GM19240 (cell line): ENCODE measurements at regions not wholly inside any gene's neighbourhood (a gene's known extent, or its start where the extent isn't known, plus 50 kb on each side); places are given as distances from the start of the nearest gene placed in this dataset.

Experiments
- DNase-seq: peaks from one replicate; pipeline ENCODE4 v3.0.0; 2011; ENCODE audit warnings: low spot score; ENCODE audit not compliant: insufficient read length

DNA sequence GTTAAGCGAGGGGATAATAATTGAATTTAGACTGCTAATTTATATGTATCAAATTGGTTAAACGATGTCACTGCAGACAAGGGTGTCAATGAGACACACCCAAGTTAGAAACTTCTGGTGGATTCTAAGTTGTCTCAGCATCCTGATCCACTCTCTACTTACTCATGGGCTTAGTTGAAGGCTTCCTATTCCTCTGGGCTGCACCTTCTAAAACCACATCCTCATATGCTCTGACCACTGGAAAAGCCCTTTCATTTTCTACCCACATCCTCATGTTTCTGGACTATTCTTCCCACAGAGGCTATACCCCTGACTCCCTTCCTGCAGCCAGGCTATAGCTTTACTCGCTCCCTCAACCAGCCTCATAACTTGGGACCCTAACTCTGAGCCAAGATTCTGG, 493.8 kb downstream of the VRK1 start:
- no peak for DNase-seq

DNA sequence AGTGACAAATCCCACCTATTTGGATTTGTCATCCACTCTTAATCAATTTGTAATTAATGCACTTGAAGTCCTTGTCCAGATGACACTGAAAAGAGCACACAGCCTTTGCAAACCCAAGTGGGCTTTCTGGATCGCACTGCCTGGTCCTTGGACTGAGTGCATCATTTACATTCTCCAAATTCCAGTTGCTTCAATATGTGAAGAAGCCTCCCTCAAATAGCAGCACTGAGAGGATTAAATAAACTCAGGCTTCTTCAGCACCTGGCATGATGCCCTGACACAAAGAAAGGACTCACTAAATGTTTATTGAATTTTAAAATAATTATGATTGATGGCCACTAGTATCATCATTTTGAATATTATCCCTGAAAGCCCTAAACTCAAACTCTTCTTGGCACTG, 496.5 kb downstream of the VRK1 start:
- no peak for DNase-seq

DNA sequence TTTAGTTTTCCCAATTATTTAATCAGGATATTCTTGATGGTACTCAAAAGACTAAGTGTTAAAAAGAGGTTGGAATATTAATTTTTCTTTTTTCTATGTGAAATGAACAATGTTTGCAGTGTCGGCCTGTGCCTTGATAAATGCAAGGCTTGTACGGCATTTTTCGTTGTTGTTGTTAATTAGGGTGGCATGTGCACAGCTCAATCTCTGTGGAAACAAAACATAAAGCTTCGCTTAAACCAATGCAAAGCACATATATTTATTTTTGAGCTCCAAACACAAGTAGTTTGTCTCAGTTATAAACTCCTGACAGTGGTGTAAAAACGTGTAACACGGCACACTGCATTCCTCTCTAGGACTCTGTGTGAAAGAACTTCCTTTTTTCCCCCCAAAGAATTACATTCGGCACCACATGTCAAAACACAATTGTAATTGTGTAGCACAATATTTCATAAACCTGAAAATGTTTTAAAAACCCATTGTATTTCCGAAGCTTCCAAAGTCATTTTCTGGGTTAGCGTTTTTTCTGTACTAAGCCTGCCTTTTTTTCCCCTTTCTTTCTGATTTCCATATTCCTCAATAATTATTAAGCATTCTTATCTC, 498.0 kb downstream of the VRK1 start:
- no peak for DNase-seq

DNA sequence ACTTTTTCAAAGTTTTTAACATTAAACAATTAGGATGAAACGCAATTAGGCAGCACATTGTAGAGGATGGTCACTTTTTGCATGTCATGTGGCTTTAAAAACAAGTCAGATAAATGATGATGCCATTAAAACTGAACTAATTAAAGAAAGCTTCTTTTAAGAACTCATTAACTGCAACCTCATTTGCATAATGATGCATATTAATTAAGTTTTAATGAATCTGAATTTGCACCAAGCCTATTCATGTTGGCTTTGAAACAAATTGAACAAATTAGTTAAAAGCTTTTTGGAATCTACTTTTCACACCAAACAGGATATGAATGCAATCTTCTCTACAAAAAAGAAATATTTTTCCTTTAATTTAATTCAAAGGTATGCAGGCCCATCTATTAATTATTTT, 499.0 kb downstream of the VRK1 start:
- DNase-seq = no peak

DNA sequence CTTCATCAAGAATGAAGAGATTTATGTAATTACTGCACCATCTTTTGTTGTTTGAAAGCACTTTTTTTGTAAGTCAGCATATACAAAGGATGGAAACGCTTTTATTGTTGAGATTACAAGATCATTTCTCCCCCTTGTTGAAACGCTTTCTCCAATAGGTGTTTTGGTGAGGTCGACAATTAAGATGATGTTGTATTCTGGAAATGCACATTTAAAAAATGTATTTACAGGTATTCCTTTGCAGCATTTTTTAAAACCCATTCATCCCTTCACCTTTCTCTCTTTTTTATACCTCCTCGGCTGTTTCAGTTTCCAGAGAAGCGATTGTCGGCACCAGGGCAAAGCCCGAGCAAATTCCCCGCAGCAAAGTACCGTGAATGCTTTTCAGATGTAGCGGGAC, 499.9 kb downstream of the VRK1 start:
- DNase-seq = no peak

DNA sequence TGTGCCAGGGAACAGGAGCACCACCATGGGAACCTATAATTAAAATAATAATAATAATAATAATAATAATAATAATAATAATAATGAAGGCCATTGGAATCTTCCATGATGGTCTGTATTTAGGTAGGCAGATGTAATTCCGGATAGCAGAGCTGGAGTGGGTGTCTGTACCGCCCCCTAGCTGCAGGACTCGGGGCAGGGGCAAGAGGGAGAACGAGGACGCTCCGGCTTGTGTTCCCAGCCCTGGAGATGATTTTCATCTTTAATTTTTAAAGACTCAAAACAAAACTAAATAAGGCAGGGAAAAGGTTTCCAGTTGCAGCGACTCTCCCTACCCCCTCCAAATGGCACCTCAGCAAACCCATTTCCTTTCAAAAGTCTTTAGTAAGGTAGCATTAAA, 501.1 kb downstream of the VRK1 start:
- DNase-seq = no peak

DNA sequence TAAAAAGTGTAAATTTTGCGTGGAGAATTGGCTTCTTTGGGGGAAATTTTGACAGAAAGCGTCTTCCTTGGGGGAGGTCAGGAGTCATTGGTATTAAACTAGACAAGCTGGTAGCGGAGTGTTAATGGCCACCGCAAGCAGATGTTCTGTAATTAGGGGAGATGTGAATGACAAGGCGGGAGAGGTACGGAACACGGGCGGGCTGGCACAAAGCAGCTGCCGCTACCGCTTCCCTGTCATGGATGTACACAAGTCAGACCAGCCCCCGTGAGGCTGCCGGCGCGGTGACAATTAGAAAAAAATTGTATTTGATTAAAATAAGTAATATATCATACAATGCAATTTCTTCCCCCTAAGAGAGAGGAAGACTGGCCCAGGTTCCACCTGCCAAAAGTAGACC, 501.6 kb downstream of the VRK1 start:
- no peak for DNase-seq

DNA sequence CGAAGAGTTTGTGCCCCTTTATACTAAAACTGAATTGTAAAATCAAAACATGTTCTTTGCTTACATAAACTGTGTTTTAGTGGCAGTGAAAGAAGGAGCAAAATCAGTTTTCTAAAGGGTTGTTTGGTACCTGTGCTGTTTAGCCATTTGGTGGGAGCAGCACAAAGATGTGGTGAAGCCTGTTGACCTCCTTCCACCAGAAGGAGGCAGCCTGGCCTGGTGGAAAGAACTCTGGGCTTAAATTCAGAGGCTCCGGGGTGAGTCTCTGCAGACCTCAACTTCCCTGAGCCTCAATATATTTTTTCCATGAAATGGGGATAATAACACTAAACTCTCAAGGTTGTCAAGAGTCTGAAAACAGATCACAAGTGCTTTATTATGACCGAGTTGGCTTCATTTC, 502.5 kb downstream of the VRK1 start:
- no peak for DNase-seq

DNA sequence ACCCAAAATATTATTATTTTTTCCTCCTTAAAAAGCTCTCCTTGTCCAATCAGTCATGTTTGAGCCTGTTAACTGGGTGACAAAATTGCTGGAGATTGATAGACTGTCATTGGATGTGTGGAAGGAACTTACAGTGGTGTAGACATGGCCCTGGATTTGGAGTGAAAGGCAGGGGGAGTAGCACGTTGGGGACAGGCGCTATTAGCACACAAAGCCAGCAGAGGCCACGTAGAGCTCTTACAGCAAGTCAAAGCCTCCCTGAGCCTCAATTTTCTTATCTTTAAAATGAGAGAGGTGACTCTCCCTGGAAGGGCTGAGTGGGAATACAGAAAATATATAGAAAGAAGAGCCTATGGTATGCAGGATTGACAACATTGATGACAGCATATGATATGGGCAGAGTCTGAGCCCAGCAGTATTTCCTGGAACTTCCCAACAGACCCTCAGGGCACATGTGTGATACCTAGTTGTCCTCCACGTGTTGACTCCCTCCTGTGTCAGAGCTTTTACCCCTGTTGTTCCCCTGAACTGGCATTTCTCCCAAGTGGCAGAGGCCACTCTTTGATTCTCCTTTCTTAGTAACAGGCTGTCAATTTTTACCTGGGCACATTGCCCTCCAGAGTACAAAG, 504.9 kb downstream of the VRK1 start:
- DNase-seq = no peak

DNA sequence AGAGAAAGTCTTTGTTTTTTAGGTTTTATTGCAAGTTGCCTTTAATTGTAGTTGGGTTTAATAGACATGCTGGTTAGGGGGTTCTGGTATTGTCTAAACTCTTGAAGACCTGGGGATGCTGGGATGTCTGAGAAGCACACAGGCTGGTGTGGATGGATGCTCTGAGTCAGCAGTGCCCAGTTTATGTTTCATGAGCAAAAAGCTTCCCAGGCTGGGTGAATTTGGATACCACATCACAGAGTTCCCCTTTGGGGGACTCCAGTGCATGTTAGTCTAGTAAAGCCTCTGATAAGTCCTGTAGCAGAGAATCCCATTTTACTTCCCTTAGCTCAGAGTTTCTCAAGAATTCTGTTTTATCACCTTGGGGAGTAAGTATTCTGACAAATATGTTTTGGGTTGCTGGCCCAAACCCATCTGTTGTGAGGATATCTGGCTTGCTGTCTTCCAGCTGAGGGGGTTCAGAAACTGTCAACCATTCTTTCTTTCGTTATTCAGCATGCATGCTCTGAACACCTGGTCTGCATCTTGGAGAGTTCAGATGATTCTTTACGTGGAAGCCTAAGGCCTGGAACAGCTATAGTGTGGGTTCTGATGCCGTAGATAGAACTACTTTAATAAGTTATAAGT, 509.1 kb downstream of the VRK1 start:
- DNase-seq = no peak

DNA sequence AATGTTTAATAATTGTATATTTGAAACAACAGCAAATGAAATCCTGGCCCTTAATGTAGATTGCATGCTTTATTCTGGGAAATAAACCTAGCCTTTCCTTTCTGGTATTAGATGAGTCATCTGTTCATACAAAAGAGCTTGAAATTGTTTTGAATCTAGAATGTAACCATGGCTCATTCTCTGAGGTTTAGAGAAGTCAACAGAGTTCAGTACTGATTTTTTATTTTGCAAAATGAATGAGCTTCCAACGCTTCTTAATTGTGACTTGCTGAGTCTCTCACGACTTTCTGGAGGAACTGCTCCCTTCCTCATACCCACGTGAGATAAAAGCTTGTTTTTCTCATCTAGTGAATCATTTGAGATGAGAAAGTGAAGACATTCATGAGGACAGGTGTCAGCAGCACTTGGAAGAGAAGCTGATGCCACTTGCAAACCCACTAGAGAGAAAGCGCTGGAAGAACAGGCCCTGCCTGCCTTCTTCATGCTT, 509.6 kb downstream of the VRK1 start:
- DNase-seq = no peak

DNA sequence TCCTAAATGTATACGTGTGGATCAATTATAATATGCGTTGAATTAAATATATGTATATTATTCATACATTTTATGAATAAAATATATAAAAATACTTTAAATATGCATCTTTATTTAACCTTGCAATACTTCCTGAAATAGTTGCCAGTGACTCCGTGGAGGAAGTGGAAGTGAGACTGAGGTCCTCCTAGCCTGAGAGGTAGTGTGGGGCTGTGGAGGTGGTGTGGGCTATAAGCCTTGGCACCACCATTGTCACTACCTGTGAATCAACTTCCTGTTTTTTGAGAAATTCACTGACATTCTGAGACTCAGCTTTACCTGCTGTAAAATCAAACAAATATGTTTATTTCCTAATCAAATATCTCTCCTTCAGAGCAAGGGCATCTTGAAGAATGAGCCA, 514.2 kb downstream of the VRK1 start:
- DNase-seq = no peak

DNA sequence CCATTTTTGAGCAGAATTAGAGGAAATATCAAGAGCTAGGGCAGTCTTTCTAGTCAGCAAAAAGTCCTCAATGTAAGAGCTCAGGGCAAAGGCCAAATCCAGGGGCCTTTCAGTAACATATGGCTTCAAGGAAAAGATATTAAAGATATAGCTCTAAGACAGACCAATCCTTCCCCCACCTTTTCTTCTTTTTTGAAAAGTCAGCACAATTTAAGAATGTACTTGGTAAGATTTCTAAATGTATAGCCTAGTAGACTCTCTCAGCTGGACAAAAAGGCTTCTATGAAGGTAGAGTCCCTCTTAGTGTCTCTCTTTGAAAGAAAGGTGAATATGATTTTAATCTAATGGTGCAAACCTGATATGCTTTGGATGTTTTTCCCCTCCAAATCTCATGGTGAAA, 515.7 kb downstream of the VRK1 start:
- no peak for DNase-seq

DNA sequence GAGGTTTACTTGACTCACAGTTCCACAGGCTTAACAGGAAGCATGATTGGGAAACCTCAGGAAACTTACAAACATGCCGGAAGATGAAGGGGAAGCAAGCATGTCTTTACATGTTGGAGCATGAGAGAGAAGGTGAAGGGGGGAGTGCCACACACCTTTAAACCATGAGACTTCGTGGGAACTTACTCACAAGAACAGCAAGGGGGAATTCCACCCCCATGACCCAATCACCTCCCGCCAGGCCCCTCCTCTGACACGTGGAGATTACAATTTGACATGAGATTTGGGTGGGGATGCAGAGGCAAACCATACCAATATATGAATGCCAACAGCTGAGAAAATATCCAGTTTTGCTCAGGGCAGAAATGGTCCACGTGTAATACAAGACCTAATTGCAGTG, 518.6 kb downstream of the VRK1 start:
- no peak for DNase-seq

DNA sequence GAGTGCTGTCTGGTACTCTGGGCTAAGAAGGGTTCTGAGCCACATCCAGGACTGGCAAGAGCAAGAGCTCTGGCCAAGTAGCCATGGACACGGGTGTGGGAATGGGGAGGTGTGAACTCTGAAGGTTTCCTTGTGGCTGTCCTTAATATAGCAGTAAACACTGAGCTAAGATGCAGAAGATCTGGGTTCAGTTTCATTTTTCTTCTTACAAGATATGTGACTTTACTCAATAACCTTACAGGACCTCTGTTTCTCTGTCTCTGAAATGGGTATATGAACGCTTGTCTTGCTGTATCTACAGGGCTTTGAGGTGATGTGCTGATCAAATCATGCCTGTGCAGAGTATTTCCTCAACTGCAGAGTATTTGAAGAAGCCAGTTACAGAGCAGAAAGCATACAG, 521.2 kb downstream of the VRK1 start:
- no peak for DNase-seq

DNA sequence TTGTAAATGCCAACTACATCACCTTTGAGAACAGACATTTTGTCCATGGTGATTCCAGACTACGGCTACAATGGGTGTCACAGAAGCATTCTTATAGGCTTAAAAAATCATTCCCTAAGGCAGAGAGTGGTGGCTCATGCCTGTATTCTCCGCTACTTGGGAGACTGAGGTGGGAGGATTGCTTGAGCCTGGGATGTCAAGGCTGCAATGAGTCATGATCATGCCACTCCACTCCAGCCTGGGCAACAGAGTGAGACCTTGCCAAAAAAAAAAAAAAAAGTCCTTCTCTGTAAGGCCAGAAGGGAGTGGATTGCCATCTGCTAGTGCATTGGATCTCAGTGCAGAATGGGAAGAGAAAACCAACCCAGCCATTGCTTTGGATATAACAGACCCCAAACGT, 522.5 kb downstream of the VRK1 start:
- DNase-seq = no peak

DNA sequence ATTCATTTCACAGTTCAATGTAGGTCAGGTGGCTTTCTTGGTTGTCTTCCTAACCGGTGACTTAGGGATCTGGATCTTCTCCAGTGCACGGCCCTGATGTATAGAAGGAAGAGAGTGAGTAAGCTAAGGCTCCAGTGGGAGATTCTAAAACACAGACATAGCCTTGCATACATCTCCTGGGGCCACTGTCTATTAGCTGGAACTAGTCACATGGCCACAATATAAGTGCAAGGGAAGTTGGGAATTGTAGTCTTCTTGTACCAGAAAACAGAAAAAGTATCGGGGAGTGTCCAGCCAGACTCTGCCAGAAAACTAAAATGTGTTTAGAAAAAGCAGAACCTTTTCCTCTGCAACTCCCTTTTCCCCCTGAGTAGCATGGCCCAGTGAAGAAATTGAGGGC, 531.6 kb downstream of the VRK1 start:
- DNase-seq = no peak

DNA sequence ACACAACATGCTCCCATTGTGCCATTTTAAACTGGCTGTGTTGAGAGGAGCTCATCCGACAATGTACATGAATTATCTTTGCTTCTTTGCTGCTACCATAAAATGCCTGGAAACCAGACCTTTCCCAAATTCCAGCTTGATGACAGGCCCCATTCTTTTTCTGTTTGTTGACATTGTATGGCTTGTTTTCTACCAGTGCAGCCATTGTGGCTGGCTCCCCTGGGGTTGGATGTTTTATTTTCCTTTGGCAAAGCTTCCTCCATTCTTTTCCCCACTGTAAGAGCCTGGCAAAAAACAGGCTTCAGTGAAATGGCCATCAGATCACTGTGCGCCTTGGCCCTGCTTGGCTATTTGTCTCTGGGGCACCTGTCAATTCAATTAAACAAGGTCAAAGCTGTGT, 532.5 kb downstream of the VRK1 start:
- DNase-seq = no peak

DNA sequence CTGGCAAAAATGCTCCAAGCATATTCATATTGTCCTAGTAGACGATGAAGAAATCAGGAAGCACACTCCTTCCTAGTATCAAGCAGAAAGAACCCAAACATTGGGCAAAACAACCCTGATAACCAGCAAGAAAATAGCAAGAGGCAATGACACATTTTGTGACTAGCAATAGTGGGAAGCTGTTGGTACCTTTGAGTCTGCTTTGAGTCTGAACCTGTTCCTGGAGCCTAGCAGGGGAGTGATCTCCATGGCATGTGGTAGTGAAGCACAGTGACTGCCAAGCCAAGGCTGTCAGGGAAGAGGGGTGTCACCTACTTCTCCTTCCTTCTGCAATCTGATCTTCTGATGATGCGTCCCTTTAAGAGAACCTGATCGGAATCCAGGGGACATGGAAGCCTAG, 533.9 kb downstream of the VRK1 start:
- no peak for DNase-seq

DNA sequence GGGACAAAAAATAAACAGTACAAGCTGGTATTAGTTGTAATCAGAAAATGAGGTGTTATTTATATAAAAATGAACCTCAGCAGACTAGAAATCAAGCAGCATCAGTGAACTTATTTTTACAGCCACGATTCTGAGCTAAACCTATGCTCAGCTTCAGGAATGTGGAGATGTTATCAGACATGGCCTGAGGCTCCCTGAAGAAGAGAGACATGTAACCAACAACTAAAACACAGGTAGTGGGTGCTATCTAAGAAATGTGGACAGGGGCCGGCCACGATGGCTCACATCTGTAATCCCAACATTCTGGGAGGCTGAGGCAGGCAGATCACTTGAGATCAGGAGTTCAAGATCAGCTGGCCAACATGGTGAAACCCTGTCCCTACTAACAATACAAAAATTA, 534.3 kb downstream of the VRK1 start:
- DNase-seq = no peak

DNA sequence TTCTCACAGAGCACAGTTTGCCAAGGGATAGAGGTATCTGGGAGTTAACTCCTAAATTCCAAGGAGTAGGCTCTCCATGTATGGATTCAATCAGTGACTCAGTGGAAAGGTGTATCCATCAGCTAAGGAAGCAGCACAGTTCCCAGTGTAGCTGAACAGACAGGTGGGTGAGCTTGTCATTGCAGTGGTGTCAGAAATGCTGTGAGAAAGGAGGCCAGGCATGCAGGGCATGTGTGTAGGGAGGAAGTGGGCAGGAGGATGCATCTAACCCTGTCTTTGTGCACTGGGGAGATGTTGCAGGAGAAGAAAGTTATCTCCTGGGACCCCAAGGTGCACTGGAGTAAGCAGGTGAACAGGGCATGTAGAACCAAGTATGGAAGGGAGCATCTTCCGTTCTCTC, 539.0 kb downstream of the VRK1 start:
- no peak for DNase-seq

DNA sequence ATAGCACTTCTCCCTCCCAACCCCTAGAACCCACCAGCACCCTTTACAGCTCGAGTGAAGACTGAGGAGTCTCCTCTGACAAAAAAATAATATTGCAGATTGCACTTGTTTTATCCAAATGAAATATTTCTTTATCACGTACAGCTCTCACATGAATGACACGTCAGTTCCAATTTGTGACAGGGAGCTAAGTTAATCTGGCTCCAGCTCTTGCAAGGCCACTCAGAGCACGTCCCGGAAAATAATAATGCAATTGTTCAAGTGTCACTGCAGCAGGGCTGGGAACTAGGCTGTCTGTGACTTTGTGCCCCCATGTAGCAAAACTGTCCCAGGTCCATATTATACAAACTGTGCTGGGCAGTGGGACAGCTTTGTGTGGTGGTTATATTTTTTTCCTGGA, 539.6 kb downstream of the VRK1 start:
- DNase-seq = no peak

DNA sequence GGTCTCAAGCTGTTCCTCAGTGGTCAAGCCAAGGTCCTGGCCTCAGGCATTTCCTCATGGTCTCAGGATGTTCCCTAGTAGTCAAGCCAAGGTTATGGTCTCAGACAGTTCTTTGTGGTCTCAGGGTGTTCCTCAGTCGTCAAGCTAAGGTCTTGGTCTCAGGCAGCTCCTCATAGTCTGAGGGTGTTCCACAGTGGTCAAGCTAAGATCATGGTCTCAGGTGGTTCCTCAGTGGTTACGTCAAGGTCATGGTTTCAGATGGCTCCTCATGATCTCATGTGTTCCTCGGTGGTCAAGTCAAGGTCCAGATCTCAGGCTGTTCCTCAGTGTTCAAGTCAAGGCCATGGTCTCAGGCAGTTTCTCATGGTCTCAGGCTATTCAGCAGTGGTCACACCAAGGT, 540.1 kb downstream of the VRK1 start:
- no peak for DNase-seq
